Smooth muscle cell (in vitro differentiated cells): ENCODE measurements at regions not wholly inside any gene's neighbourhood (a gene's known extent, or its start where the extent isn't known, plus 50 kb on each side); places are given as distances from the start of the nearest gene placed in this dataset.

ENCODE experiments used
- DNase-seq: peaks from one replicate; lab custom pipeline; 2025; ENCODE audit not compliant: unreplicated experiment; lab: John Stamatoyannopoulos, UW
- H2AFZ ChIP-seq: fragments of 200-600 bp; sonication (generic); 2 replicates; pipeline ENCODE4 v1.6.0; 2016; ENCODE audit warnings: antibody characterized with exemption, low read depth, mild to moderate bottlenecking
- H3F3A ChIP-seq: fragments of 200-600 bp; sonication (generic); 2 replicates; pipeline ENCODE4 v1.6.0; 2017; ENCODE audit warnings: antibody characterized with exemption, low read depth
- H3K27ac ChIP-seq: fragments of 200-600 bp; sonication (generic); 2 replicates; pipeline ENCODE4 v1.5.1; 2016; ENCODE audit warnings: low read depth, mild to moderate bottlenecking
- H3K27me3 ChIP-seq: fragments of 200-600 bp; sonication (generic); 2 replicates; pipeline ENCODE4 v1.6.1; 2016; ENCODE audit warnings: low read depth, mild to moderate bottlenecking
- H3K36me3 ChIP-seq: fragments of 200-600 bp; sonication (generic); 2 replicates; pipeline ENCODE4 v1.5.1; 2016; ENCODE audit warnings: low read depth
- H3K4me1 ChIP-seq: fragments of 200-600 bp; sonication (generic); 2 replicates; pipeline ENCODE4 v1.5.1; 2016; ENCODE audit warnings: low read depth
- H3K4me2 ChIP-seq: fragments of 200-600 bp; sonication (generic); 2 replicates; pipeline ENCODE4 v1.6.0; 2016; ENCODE audit warnings: mild to moderate bottlenecking
- H3K4me3 ChIP-seq: fragments of 200-600 bp; sonication (generic); 2 replicates; pipeline ENCODE4 v1.5.1; 2016; ENCODE audit warnings: mild to moderate bottlenecking
- H3K79me2 ChIP-seq: fragments of 200-600 bp; sonication (generic); 2 replicates; pipeline ENCODE4 v1.6.0; 2016; ENCODE audit warnings: low read depth, mild to moderate bottlenecking
- H3K9ac ChIP-seq: fragments of 200-600 bp; sonication (generic); 2 replicates; pipeline ENCODE4 v1.6.0; 2016; ENCODE audit warnings: low read depth
- H3K9me3 ChIP-seq: fragments of 200-600 bp; sonication (generic); replicated peaks from 2 replicates; pipeline ENCODE4 v1.5.1; 2016; ENCODE audit warnings: low read depth
- H4K20me1 ChIP-seq: fragments of 200-600 bp; sonication (generic); 2 replicates; pipeline ENCODE4 v1.6.0; 2016; ENCODE audit warnings: low read depth
- CTCF ChIP-seq: fragments of 200-600 bp; sonication (generic); IDR thresholded peaks from 2 replicates; pipeline ENCODE4 v1.5.1; 2017; ENCODE audit warnings: borderline replicate concordance, mild to moderate bottlenecking, antibody characterized with exemption; ENCODE audit not compliant: insufficient read depth, poor library complexity, severe bottlenecking
- WGBS: methylation state at CpG from one replicate; pipeline ENCODE4 v1.1.7; 2016; ENCODE audit warnings: low lambda C conversion rate; 5-methylcytosine and 5-hydroxymethylcytosine counted together

- H2AFZ ChIP-seq, result no peak overlapping the region
- H3K27ac ChIP-seq, result no peak overlapping the region
- H3F3A ChIP-seq, result no peaks in the 10 kb centered on the region
- no peak overlapping the region for H3K4me2 ChIP-seq
- no peak overlapping the region for H3K9ac ChIP-seq
- H3K27me3 ChIP-seq, result no peaks in the 10 kb centered on the region
- H3K4me1 ChIP-seq, result no peaks in the 10 kb centered on the region
- WGBS, result 87% methylated on average over 4 of the region's 4 CpGs
- no peaks in the 10 kb centered on the region for H3K79me2 ChIP-seq
- H3K36me3 ChIP-seq, result no peaks in the 10 kb centered on the region
- no peak overlapping the region for H3K4me3 ChIP-seq
- DNase-seq, result no peak
- no peaks in the 10 kb centered on the region for H4K20me1 ChIP-seq
- H3K9me3 ChIP-seq, result no peaks in the 10 kb centered on the region
- no peak for TF ChIP-seq CTCF
Observed at GRCh38 chr12:114253976-114254778, 151.8 kb downstream of the TBX5 start.

GRCh38 chr12:114248527-114248926, 157.4 kb downstream of the TBX5 start:
- Histone ChIP-seq H2AFZ (no peak overlapping the region), H3F3A (no peaks in the 10 kb centered on the region), H3K9me3 (no peaks in the 10 kb centered on the region), H3K36me3 (no peaks in the 10 kb centered on the region), H3K27me3 (no peaks in the 10 kb centered on the region), H4K20me1 (no peaks in the 10 kb centered on the region), H3K4me1 (no peaks in the 10 kb centered on the region), H3K27ac (no peak overlapping the region), H3K4me3 (no peak overlapping the region), H3K4me2 (no peak overlapping the region), H3K79me2 (no peaks in the 10 kb centered on the region), H3K9ac (no peak overlapping the region)
- 78% methylated on average over 7 of the region's 7 CpGs for WGBS
- TF ChIP-seq CTCF, result no peak
- no peak for DNase-seq

GRCh38 chr12:114245555-114245954, 160.4 kb downstream of the TBX5 start:
- Histone ChIP-seq H2AFZ (no peak overlapping the region), H3F3A (no peaks in the 10 kb centered on the region), H3K9ac (no peak overlapping the region), H3K4me2 (no peak overlapping the region), H3K36me3 (no peaks in the 10 kb centered on the region), H3K27me3 (no peaks in the 10 kb centered on the region), H3K4me1 (no peaks in the 10 kb centered on the region), H3K4me3 (no peak overlapping the region), H3K79me2 (no peaks in the 10 kb centered on the region), H4K20me1 (no peaks in the 10 kb centered on the region), H3K27ac (no peak overlapping the region), H3K9me3 (no peaks in the 10 kb centered on the region)
- no peak for TF ChIP-seq CTCF
- WGBS, result 38% methylated on average over 4 of the region's 4 CpGs
- no peak for DNase-seq

- no peak for TF ChIP-seq CTCF
- H3K4me2 ChIP-seq, result no peak overlapping the region
- H3K36me3 ChIP-seq, result no peaks in the 10 kb centered on the region
- H3K27ac ChIP-seq, result no peak overlapping the region
- H3K9ac ChIP-seq, result no peak overlapping the region
- H4K20me1 ChIP-seq, result no peaks in the 10 kb centered on the region
- H3K27me3 ChIP-seq, result no peaks in the 10 kb centered on the region
- no peaks in the 10 kb centered on the region for H3K79me2 ChIP-seq
- no peak for DNase-seq
- peaks cover 6% of the 10 kb centered on the region for H3F3A ChIP-seq
- peaks cover 5% of the 10 kb centered on the region for H3K4me1 ChIP-seq
- no peak overlapping the region for H2AFZ ChIP-seq
- WGBS, result 97% methylated on average over 4 of the region's 4 CpGs
- no peaks in the 10 kb centered on the region for H3K9me3 ChIP-seq
- no peak overlapping the region for H3K4me3 ChIP-seq
Observed at GRCh38 chr12:114241973-114242434, 163.9 kb downstream of the TBX5 start.
